SK-N-SH (cell line): ENCODE measurements at regions not wholly inside any gene's neighbourhood (a gene's known extent, or its start where the extent isn't known, plus 50 kb on each side); places are given as distances from the start of the nearest gene placed in this dataset.

Experiments used
- CTCF ChIA-PET: fragments of 300-600, 350-600 bp; formaldehyde crosslinking; extraction: SDS; loops from one replicate; lab custom pipeline; 2021; lab: Yijun Ruan, JAX
- POLR2A ChIA-PET: fragments of 350-600 bp; sonication (Branson Sonifier 250); formaldehyde crosslinking; extraction: SDS; loops from one replicate; lab custom pipeline; 2020; ENCODE audit warnings: antibody characterized with exemption, inconsistent platforms; lab: Yijun Ruan, JAX
- DNase-seq: peaks from one replicate; pipeline ENCODE4 v3.0.0; 2012
- H2AFZ ChIP-seq: fragments of 200-600 bp; sonication (generic); 2 replicates; pipeline ENCODE4 v1.8.1; 2016; ENCODE audit warnings: antibody characterized with exemption, mild to moderate bottlenecking, low read depth
- H3F3A ChIP-seq: fragments of 200-600 bp; sonication (generic); replicated peaks from 2 replicates; pipeline ENCODE3; 2016; ENCODE audit warnings: antibody characterized with exemption, mild to moderate bottlenecking; ENCODE audit not compliant: insufficient read depth
- H3K27ac ChIP-seq, 2 experiments: fragments of 200-500 bp in 1 of 2; fragments of 200-600 bp in 1 of 2; sonication (Bioruptor generic) in 1 of 2; sonication (generic), shearing (Covaris generic) in 1 of 2; 2 replicates each; pipeline versions ENCODE4 v1.5.1 to v1.6.1; 2014 to 2016; ENCODE audit warnings: low read depth in 2 of 2, inconsistent platforms in 1 of 2, low read length in 1 of 2, mild to moderate bottlenecking in 1 of 2, mixed read lengths in 1 of 2
- H3K27me3 ChIP-seq: fragments of 200-600 bp; sonication (generic), shearing (Covaris generic); 2 replicates; pipeline ENCODE4 v1.6.1; 2016; ENCODE audit warnings: mixed run types; ENCODE audit not compliant: insufficient read depth
- H3K36me3 ChIP-seq, 2 experiments: fragments of 200-500 bp in 1 of 2; fragments of 200-600 bp in 1 of 2; sonication (Bioruptor generic) in 1 of 2; sonication (generic) in 1 of 2; replicated peaks in 1 of 2; 2 replicates each; pipeline versions ENCODE3 to v1.5.1; 2014 to 2016; ENCODE audit warnings: low read length in 1 of 2, mild to moderate bottlenecking in 1 of 2; ENCODE audit not compliant: insufficient read depth in 2 of 2, control insufficient read depth in 1 of 2
- H3K4me1 ChIP-seq, 2 experiments: fragments of 200-500 bp in 1 of 2; fragments of 200-600 bp in 1 of 2; sonication (Bioruptor generic) in 1 of 2; sonication (generic), shearing (Covaris generic) in 1 of 2; 2 replicates each; pipeline versions ENCODE4 v1.5.1 to v1.6.1; 2014 to 2016; ENCODE audit warnings: low read depth in 1 of 2, low read length in 1 of 2, mixed run types in 1 of 2; ENCODE audit not compliant: insufficient read depth in 2 of 2, control insufficient read depth in 1 of 2
- H3K4me2 ChIP-seq: fragments of 200-600 bp; sonication (generic), shearing (Covaris generic); 2 replicates; pipeline ENCODE4 v1.6.1; 2017; ENCODE audit warnings: mixed run types
- H3K4me3 ChIP-seq, 2 experiments: fragments of 200-500 bp in 1 of 2; fragments of 200-600 bp in 1 of 2; sonication (Bioruptor generic) in 1 of 2; sonication (generic), shearing (Covaris generic) in 1 of 2; 2 replicates each; pipeline versions ENCODE4 v1.5.1 to v1.8.1; 2014 to 2016; ENCODE audit warnings: low read depth in 2 of 2, inconsistent platforms in 1 of 2, low read length in 1 of 2, mild to moderate bottlenecking in 1 of 2, mixed read lengths in 1 of 2, moderate library complexity in 1 of 2
- H3K79me2 ChIP-seq: fragments of 200-600 bp; sonication (generic); 2 replicates; pipeline ENCODE4 v1.8.1; 2017; ENCODE audit warnings: mild to moderate bottlenecking; ENCODE audit not compliant: insufficient read depth
- H3K9ac ChIP-seq: fragments of 200-600 bp; sonication (generic); 2 replicates; pipeline ENCODE4 v1.6.1; 2017; ENCODE audit warnings: mixed run types
- H3K9me2 ChIP-seq: fragments of 200-600 bp; sonication (generic); 2 replicates; pipeline ENCODE4 v1.6.1; 2017; ENCODE audit warnings: mixed run types
- H3K9me3 ChIP-seq: fragments of 200-600 bp; sonication (generic); 2 replicates; pipeline ENCODE4 v1.6.1; 2017; ENCODE audit warnings: mixed run types, mild to moderate bottlenecking, moderate library complexity
- H4K20me1 ChIP-seq: fragments of 200-600 bp; sonication (generic); 2 replicates; pipeline ENCODE4 v1.6.1; 2017; ENCODE audit warnings: mild to moderate bottlenecking, mixed run types; ENCODE audit not compliant: insufficient read depth
- CHD2 ChIP-seq: fragments of 150-350 bp; IDR thresholded peaks from 2 replicates; pipeline ENCODE4 v1.6.1; 2018; ENCODE audit warnings: low read length; ENCODE audit not compliant: partially characterized antibody
- CTCF ChIP-seq: fragments of 200-600 bp; sonication (generic); IDR thresholded peaks from 2 replicates; pipeline ENCODE4 v1.6.1; 2017; ENCODE audit warnings: antibody characterized with exemption, mild to moderate bottlenecking, moderate library complexity
- EP300 ChIP-seq, 2 experiments: IDR thresholded peaks; 2 replicates each; pipeline versions ENCODE4 v1.4.0 to v1.6.1; 2012; ENCODE audit warnings: borderline replicate concordance in 1 of 2, low read depth in 1 of 2, low read length in 1 of 2
- FOXM1 ChIP-seq: IDR thresholded peaks from 2 replicates; pipeline ENCODE4 v1.4.0; 2012; ENCODE audit warnings: low read depth, mild to moderate bottlenecking
- MXI1 ChIP-seq: IDR thresholded peaks from 2 replicates; pipeline ENCODE4 v1.6.1; 2012; ENCODE audit warnings: mild to moderate bottlenecking, low read depth, low read length, improper control_type of control experiment
- NFIC ChIP-seq: IDR thresholded peaks from 2 replicates; pipeline ENCODE4 v1.4.0; 2012; ENCODE audit warnings: borderline replicate concordance
- NRF1 ChIP-seq: IDR thresholded peaks from 2 replicates; pipeline ENCODE4 v1.6.1; 2012; ENCODE audit warnings: low read depth, mild to moderate bottlenecking, low read length
- RAD21 ChIP-seq: IDR thresholded peaks from 2 replicates; pipeline ENCODE4 v1.6.1; 2012; ENCODE audit warnings: mild to moderate bottlenecking, low read length
- REST ChIP-seq: IDR thresholded peaks from 2 replicates; pipeline ENCODE4 v1.6.1; 2012; ENCODE audit warnings: mild to moderate bottlenecking, low read depth, low read length, moderate library complexity
- RFX5 ChIP-seq: IDR thresholded peaks from 2 replicates; pipeline ENCODE4 v1.6.1; 2012; ENCODE audit warnings: mild to moderate bottlenecking, improper control_type of control experiment, low read length
- RXRA ChIP-seq: IDR thresholded peaks from 2 replicates; pipeline ENCODE4 v1.4.0; 2012; ENCODE audit warnings: low read depth, mild to moderate bottlenecking, borderline replicate concordance
- SIN3A ChIP-seq: IDR thresholded peaks from 2 replicates; pipeline ENCODE4 v1.6.1; 2012; ENCODE audit warnings: low read depth, mild to moderate bottlenecking, low read length, moderate library complexity, borderline replicate concordance
- TAF1 ChIP-seq: IDR thresholded peaks from 2 replicates; pipeline ENCODE4 v1.6.1; 2012; ENCODE audit warnings: low read depth, mild to moderate bottlenecking, low read length, moderate library complexity, borderline replicate concordance
- TCF12 ChIP-seq: IDR thresholded peaks from 2 replicates; pipeline ENCODE4 v1.4.0; 2012
- USF1 ChIP-seq: IDR thresholded peaks from 2 replicates; pipeline ENCODE4 v1.4.0; 2012; ENCODE audit warnings: low read depth, borderline replicate concordance
- YY1 ChIP-seq: IDR thresholded peaks from 2 replicates; pipeline ENCODE4 v1.4.0; 2012; ENCODE audit warnings: low read depth, mild to moderate bottlenecking
- WGBS: methylation state at CpG from one replicate; pipeline ENCODE4 v1.1.6; 2017; ENCODE audit warnings: low lambda C conversion rate; 5-methylcytosine and 5-hydroxymethylcytosine counted together

GRCh38 chr2:52035391-52035790, 1003.5 kb upstream of the NRXN1 start (continued):
- TF ChIP-seq NRF1 (no peak), NFIC (no peak), TCF12 (no peak), CTCF (no peak)

GRCh38 chr2:52034706-52035105, 1002.8 kb upstream of the NRXN1 start:
- CTCF ChIA-PET: no interaction called here

GRCh38 chr2:52022006-52022405, 990.1 kb upstream of the NRXN1 start:
- 10% methylated on average over 3 of the region's 3 CpGs for WGBS
- no peak overlapping the region for H2AFZ ChIP-seq
- no peaks in the 10 kb centered on the region for H4K20me1 ChIP-seq
- POLR2A ChIA-PET: no interaction called here
- no peaks in the 10 kb centered on the region for H3K36me3 ChIP-seq
- H3K9me2 ChIP-seq: no peaks in the 10 kb centered on the region
- no peaks in the 10 kb centered on the region for H3K79me2 ChIP-seq
- no peak overlapping the region for H3K4me3 ChIP-seq
- no peak for DNase-seq
- no peaks in the 10 kb centered on the region for H3K9me3 ChIP-seq
- CTCF ChIA-PET: no interaction called here
- no peak overlapping the region for H3K4me2 ChIP-seq
- no peak overlapping the region for H3K27ac ChIP-seq
- no peak overlapping the region for H3K9ac ChIP-seq
- no peaks in the 10 kb centered on the region for H3K27me3 ChIP-seq
- no peaks in the 10 kb centered on the region for H3F3A ChIP-seq
- H3K4me1 ChIP-seq: no peaks in the 10 kb centered on the region
- TF ChIP-seq SIN3A (no peak), TAF1 (no peak), REST (no peak), MXI1 (no peak), RXRA (no peak), NFIC (no peak), RFX5 (no peak), USF1 (no peak), YY1 (no peak)

More at GRCh38 chr2:52034706-52035105, 1002.8 kb upstream of the NRXN1 start:
- Histone ChIP-seq H3K9me3 (no peaks in the 10 kb centered on the region), H3K79me2 (no peaks in the 10 kb centered on the region), H3K4me1 (no peaks in the 10 kb centered on the region), H3F3A (no peaks in the 10 kb centered on the region), H3K9me2 (no peaks in the 10 kb centered on the region), H3K4me3 (no peak overlapping the region), H3K27me3 (no peaks in the 10 kb centered on the region), H4K20me1 (no peaks in the 10 kb centered on the region), H3K36me3 (no peaks in the 10 kb centered on the region), H3K27ac (no peak overlapping the region), H3K9ac (no peak overlapping the region), H2AFZ (no peak overlapping the region), H3K4me2 (no peak overlapping the region)
- no peak for DNase-seq
- POLR2A ChIA-PET: no interaction called here
- 22% methylated on average over 2 of the region's 2 CpGs for WGBS
- TF ChIP-seq EP300 (IDR thresholded peaks at IDR 0.05; ENCODE audit: borderline replicate concordance in 1 of 2, low read depth in 1 of 2, low read length in 1 of 2) (no peak), CTCF (peak; percentile 35; the same call in 1 of the 2 replicates), MXI1 (no peak), RAD21 (no peak), CHD2 (no peak), FOXM1 (no peak)
